ENCODE measurements at regions not wholly inside any gene's neighbourhood (a gene's known extent, or its start where the extent isn't known, plus 50 kb on each side); places are given as distances from the start of the nearest gene placed in this dataset.

DNA sequence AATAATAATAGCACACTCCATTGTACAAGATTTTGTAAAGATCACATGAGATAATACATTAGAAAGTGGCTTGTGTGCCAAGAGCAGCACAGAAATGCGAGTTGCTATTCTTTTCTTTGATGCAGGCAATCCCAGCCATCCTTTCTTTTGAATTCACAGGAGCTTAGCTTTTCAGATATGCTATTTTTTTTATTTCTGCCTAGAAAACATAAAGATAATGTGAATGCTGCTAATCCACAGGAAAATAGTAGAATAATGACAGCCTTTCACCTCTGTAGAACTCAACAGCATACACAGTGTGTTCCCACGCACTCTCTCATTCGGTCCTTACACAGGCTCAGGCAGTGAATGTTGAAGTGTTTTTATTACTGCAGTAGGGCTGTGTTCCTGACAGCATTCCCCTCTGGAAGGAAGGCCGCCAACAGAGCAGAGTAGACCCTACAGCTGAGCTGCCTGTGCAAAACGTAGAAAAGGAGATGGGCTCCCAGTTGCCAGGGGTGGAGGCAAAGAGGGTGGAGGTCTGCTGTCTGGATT, 138.8 kb upstream of the TAPT1 start:
- no peak for DNase-seq (ENCODE audit: low read depth)

DNA sequence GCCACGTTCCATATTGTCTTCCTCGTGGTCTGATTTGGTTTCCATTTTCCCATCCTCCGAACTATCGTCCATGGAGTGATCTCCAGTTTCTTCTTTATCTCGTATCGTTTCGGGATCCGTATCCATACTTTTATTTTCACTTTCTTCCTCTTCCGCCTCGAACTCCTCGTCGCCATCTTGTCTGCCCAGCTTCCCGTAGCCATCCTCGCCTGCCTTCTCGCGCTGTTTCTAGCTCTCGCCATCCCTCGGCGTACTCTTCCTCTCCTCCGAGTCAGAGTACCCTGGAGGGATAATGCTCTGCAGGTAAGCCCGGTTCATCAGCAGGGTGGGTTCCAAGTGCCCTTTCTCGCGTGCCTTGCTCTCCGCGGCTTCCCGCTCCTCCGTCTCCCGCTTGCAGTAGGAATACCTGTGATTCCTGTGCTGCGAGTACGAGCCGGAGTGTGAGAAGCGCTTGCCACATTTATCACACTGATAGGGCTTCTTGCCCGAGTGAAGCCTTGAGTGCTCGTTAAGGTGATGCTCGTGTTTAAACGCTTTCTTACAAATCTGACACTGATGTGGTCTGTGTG, 134.5 kb upstream of the TAPT1 start:
- DNase-seq (ENCODE audit: low read depth) = no peak

DNA sequence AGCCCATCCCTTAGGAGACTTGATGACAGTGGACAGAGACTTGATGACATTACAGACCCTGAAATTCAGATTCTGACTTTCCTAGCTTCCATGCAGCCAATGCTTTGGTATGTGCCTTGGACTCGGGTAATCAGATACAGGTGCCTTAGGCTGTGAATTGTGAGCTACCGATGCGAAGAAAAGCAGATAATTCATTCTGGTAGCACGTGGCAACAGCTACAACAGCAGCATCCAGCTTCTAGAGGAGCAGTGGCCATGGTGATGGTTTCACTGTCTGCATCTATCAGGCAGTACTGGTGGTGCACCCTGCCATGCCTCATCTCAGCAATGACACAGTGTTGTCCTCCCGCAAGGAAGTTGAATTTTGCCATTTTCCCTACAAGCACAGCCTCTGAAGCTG, 126.9 kb upstream of the TAPT1 start:
- no peak for DNase-seq (ENCODE audit: low read depth)

DNA sequence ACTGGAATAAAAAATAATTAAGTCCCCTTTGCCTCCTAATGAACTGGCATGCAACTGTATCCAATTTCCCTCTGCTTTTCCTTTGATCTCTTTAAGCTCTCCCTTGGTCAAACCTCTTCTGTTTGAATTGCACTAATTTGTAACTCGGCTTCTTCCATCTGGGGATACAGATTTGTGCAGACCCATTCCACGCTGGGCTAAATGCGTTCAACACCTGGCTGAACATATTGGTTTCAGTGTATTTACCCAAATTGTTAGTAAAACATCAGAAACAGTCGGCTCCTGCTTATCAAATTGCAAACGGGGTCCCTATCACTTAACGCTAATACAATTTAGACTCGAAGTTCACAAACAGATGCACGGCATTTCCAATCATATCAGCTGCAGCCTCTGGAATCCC, 124.9 kb upstream of the TAPT1 start:
- no peak for DNase-seq (ENCODE audit: low read depth)

DNA sequence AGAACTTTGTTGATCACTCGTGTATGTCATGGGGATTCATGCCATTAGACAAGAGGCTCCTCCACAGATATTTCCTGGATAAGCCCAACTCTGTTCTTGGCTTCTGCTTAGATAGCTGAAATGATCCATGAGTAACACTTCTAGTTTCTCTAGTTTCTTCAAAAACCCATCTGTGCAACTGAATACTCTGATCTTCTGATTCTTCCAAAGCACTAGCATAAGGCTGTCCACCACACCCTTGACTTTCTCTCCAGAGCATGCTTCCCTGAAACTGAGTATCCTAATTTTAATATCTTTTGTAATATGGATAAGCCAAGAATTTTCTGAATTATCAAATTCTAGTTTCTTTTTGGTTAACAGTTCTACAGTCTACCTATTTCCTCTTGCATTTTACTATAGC, 118.6 kb upstream of the TAPT1 start:
- DNase-seq (ENCODE audit: low read depth) = no peak

DNA sequence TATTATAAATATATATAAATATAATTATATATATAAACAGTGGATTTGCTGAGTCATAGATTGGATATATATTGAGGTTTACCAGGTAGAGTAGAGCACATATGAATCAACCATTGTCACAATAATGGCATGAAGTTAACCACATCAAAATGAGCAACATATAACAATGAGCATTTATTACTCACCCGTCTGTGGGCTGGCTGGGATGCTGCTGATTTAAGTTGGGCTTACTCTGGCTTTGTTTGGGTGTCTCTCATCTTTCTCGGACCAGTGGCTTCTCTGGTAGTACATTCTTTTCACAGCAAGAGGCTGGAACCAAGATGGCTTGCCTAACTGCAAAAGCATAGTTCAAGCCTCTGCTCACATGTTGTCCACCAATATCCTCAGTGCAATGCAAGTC, 111.7 kb upstream of the TAPT1 start:
- DNase-seq (ENCODE audit: low read depth) = peak; percentile 15

DNA sequence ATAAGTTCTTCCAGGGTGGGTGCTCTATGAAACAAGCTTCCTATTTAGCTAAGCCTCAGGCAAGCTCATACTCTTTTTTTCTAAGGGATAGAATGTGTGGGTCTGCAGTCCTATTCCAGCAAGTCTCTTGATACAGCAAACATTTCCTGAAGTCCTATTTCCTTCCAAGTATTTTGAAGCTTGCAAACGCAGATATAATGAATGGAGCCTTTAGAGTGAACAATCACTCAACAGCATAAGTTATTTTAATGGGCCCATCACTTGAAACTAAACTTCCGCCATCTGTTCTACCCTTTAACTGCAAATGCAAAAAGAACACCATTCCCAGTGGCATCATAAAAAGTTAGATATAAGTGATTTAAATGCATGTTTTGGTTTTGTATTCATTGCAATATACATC, 108.3 kb upstream of the TAPT1 start:
- DNase-seq (ENCODE audit: low read depth) = no peak

DNA sequence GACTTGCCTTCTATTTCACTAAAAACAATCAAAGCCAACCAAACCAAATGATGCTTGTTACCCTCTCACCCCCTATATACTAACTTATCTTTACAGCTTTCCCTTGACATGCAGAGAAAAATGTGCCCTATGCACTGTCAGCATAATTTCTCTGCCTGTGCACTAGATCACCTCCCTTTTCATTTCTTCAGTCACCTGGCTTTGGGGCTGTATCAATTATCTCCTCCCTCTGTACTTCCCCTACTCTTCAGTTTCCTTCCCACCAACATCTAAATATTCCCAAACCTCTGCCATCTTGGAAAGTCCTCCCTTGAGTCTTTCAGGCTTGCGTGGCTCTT, 103.5 kb upstream of the TAPT1 start:
- no peak for DNase-seq (ENCODE audit: low read depth)

DNA sequence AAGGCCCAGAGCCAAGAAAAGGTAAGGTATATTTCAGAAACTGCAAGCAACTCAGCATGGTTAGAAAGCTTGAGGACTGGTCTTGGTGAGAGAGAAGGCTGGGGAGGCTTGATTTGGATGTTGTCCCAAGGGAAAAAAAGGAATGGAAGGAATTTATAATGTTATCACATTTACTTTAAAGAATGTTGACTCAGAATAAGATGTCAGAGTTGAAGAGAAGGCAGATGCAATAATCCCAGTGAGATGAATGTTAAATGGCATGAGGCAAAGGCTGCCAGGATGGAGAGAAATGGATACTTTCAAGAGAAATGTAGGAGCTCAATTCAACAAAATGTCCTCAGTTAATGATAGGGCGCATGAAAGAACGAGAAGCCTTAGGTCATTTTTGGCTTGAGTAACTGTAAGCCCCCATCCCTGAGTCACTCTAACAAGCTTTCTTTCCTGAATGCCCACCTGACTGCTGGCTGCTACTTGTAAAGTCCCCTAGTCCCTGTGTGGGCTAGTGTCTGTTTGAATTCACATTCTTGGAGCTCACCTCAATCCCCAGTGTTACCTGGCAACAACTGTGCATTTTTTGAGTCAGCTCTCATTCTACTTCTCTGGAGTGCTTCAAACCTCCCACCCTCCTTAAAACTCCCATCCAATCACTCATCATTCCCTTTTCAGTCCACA, 103.0 kb upstream of the TAPT1 start:
- no peak for DNase-seq (ENCODE audit: low read depth)

DNA sequence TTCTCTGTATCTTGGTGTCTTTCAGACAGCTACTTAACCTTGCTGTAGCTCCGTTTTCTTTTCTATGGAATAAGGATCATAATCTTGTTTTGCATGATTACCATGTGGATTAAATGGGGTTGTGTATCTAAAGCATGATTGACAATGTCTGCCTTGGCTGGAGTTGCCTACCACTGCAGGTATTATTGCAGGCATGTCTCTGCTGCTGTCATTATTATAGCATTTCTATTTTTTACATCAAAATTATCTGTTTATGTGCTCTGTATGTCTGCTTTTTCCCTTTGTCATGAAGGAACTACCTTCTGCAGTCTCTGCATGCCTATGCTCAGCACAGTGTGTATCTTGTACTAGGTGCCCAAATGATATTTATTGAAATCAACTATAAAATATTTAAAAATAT, 95.9 kb upstream of the TAPT1 start:
- no peak for DNase-seq (ENCODE audit: low read depth)

DNA sequence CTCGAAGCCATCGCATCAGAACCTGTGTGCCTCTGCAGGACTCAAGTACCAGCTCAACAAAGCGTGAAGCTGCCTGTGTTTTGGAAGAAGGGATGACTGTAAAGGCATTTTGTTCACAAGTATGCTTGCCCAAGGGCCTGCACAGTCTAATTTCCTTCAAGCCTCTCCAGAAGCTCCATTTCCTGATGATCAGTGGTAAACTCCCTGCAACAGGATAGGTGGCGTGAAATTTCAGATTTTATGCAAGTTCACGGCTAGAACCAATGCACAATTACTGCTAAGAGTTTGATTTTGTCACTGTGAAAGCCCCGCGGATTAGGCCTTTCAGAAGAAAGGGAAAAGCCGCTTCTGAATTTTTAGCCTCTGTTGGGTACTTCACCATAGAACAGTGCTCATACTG, 89.2 kb upstream of the TAPT1 start:
- no peak for DNase-seq (ENCODE audit: low read depth)

DNA sequence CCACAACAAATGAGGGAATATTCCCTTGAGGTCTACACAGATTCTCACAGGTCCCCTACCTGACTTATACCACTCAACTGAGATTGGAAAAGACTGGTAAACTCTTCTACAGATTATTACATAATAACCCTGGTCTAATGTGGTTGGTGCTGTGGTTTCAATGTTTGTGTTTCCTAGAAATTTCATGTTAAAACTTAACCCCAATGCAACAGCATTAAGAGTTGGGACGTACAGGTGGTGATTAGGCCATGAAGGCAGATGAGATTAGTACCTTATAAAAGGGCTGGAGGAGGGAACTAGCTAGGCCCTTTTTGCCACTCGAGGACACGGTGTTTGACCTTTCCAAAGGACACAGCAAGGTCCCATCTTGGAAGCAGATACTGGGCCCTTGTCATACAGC, 84.3 kb upstream of the TAPT1 start:
- DNase-seq (ENCODE audit: low read depth) = no peak

DNA sequence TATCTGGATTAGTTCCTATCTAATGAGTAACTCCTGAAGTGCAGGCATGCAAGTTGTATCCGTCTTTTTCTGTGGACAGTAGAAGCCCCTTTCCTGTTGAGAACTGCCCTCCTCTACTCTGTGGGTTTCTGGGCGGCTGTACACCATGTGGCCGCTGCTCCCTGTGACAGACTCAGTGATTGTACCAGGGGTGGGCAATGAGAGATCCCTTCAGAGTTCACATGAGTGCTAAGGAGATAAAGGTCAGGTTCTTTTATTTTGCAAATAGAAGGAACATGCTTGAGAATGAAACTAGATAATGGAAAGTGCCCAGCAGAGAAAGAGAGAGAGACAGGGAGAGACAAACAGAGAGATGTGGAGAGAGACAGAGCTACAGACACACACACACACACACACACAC, 76.4 kb upstream of the TAPT1 start:
- no peak for DNase-seq (ENCODE audit: low read depth)

DNA sequence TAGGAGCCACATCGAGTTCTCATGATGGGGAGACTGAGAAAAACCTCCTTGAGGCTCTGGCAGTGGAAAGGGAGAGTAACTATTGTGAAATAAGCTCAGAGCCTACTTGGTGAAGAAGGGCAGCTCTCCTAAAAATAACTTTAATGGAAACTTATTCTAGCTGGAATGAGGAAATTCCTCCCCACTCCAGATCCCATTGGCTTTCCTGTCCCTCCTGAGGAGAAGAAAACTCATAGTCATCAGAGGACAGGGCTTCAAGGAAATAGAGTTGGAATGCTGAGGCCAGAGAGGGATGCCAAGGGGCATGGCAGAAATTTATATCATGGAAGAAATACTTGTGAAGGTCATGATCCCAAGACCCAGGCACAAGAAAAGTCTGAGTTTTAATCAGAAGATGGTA, 70.7 kb upstream of the TAPT1 start:
- no peak for DNase-seq (ENCODE audit: low read depth)

DNA sequence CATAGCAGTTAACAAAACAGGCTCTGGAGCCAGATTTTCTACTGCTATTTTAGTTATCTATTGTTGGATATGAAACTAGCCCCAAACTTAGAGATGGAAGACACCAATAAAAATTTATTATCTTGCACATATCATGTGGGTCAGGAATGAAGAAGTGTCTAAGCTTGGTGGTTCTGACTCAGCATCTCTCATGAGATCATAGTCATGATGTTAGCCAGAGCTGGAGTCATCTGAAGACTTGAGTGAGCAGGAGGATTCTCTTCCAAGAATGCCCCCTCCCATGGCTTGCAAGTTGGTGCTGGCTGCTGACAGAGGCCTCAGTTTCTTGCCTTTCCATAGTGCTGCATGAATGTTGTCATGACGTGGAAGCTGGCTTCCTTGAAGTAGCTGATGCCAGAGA, 68.2 kb upstream of the TAPT1 start:
- DNase-seq (ENCODE audit: low read depth) = peak; percentile 8

DNA sequence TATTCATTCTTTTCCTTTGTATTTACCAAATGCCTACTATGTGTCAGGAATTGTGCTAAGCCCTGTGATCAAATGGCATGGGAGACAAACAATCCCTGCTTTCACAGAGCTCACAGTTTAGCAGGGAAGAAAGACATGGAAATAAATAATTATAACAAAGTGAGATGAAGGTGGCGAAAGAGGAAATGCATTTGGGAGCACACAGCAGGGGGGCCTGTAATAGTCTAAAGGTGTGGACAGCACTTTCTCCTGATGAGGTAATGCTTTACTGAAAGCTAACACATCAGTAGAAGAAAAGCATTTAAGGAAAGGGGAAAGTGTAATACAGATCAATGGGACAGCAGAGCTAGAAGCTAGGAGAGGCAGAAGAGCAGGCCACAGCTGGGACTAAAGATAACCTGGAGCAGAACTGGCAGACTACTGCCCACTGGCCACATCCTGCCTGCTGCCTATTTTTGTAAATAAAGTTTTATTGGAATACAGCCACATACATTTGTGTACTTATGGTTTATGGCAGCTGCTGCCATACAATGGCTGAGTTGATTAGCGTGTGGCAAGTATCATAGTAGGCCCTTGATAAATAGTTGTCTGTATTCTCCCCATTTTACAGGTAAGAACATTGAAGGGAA, 67.1 kb upstream of the TAPT1 start:
- no peak for DNase-seq (ENCODE audit: low read depth)

DNA sequence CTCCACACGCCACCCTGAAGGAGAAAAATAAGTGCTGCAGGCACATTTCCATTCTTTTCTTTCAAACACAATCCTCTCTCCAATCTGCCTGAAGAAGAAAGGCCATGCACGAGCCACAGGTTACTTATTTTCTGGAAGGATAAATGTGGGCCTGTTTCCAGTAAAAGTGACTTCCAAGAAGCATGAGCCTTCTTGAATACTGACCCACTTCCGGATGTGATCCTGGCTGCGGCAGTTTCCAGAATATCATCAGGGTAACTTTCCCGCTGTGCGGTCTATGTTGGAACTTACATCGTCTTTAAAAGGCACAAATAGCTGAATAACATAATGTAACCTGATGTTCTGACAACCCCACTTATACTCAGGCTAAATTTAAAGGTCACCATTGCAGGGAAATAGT, 66.3 kb upstream of the TAPT1 start:
- no peak for DNase-seq (ENCODE audit: low read depth)

DNA sequence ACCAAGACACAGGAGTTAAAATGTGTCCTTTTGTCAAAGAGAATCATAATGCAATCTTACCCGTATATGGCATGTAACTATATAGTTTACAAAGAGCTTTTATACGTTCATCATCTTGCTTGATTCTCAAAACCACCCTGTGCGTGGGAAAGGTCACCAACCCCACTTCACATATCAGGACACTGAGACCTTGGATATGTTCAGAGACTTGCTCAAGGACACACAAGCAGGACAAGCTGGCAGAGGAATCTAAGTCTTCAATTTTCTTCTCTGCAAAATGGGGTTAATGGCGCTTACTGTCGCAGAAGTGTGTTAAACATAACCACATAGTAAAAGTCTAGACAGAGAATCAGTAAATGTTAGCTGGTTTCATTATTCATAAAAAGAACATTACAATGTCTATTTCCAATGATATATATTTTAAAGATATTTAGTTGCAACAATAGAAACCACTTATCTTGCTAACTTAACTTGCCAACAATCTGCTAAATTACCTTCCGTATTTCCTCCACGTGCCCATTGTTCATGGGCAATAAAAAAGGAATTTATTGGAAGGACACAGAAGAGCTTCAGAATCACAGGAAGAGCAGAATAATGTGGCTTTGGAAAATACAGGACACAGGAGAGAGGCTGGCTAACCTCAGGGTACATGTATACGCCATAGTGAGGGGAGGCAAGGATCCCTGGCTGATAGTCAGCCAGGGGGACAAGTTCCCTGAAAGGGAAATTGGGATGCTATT, 64.6 kb upstream of the TAPT1 start:
- DNase-seq (ENCODE audit: low read depth) = no peak

DNA sequence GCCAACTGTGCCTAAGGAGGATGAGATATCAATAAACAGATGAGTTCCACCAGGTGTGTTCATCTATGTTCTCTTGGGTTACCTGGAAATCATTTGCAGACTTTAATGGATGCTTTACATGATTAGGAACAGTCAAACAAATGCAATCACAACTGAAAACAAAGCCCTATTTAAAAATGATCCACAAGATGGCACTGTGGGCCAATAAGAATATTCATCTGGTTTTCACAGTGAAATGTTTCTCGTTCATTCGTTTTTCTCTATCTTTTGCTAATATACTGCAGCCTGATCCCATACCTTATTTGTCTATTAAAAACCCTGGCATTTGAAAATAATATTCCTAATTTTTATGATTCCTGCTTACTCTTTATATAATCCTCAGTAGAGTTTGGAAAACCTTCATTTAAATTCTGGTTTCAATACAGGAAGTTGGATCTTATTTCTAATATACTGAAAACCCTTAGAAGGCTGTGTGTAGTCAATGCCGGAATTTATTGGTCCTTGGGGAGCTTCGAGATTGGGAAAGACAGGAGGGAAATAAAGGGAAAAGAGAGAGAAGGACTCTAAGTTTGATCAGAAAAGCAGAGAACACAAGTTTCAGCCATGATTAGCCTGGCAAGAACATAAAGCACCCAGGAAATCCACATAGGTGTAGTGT, 63.8 kb upstream of the TAPT1 start:
- peak; percentile 32 for DNase-seq (ENCODE audit: low read depth)

DNA sequence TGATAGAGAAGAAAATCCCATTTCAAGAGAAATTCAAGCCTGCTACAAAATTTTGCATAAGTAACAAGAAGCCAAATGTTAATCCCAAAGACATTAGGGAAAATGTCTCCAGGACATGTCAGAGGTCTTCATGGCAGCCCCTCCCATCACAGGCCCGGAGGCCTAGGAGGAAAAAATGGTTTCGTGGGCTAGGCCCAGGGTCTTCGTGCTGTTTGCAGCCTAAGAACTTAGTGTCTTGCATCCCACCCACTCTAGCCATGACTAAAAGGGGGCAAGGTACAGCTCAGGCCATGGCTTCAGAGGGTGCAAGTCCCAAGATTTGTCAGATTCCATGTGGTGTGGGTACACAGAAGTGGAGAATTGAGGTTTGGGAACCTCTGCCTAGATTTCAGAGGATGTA, 57.8 kb upstream of the TAPT1 start:
- DNase-seq (ENCODE audit: low read depth) = no peak

DNA sequence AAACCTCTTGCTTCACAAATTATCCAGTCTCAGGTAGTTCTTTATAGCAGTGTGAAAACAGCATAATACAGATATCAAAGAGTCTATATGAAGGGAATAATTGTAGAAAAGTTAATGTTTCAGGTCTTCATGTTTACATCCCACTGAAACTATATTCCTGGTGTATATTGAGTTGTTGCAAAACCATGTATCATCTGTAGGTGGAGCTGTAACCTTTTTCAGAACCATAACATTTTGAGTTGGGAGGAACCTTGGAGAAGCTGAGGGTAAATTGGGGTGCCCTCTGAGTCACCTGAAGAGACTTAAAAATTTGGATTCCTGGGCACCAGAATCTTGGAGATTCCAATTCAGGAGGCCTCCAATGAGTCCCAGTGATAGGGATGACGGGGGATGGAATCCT, 51.9 kb upstream of the TAPT1 start:
- no peak for DNase-seq (ENCODE audit: low read depth)
